ENCODE measurements at regions not wholly inside any gene's neighbourhood (a gene's known extent, or its start where the extent isn't known, plus 50 kb on each side); places are given as distances from the start of the nearest gene placed in this dataset.

DNA sequence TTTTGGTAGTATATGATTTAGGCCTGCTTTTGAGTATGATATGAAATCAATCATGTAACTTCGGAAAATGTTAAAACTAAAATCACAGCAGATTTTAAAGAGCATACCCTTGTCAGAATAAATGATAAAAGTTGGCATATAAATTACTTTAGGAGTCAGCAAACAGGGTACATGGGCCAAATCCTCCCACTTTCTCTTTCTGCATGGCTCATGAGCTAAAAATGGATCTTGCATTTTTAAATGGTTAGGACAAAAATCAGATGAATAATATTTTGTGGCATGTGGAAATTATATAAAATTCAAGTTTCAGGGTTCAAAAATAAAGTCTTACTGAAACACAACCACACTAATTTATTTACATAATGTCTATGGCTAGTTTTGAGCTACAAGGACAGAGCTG, 214.9 kb downstream of the GASK1B start:
- TF ChIP-seq, protein P1, sequence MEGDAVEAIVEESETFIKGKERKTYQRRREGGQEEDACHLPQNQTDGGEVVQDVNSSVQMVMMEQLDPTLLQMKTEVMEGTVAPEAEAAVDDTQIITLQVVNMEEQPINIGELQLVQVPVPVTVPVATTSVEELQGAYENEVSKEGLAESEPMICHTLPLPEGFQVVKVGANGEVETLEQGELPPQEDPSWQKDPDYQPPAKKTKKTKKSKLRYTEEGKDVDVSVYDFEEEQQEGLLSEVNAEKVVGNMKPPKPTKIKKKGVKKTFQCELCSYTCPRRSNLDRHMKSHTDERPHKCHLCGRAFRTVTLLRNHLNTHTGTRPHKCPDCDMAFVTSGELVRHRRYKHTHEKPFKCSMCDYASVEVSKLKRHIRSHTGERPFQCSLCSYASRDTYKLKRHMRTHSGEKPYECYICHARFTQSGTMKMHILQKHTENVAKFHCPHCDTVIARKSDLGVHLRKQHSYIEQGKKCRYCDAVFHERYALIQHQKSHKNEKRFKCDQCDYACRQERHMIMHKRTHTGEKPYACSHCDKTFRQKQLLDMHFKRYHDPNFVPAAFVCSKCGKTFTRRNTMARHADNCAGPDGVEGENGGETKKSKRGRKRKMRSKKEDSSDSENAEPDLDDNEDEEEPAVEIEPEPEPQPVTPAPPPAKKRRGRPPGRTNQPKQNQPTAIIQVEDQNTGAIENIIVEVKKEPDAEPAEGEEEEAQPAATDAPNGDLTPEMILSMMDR (IDR thresholded peaks at IDR 0.05) = no peak
- no peak for TF ChIP-seq POLR2A (IDR thresholded peaks at IDR 0.05)

Data from lower leg skin (tissue), 3 donors.